ENCODE measurements at regions not wholly inside any gene's neighbourhood (a gene's known extent, or its start where the extent isn't known, plus 50 kb on each side); places are given as distances from the start of the nearest gene placed in this dataset.

GRCh38 chr18:61727241-61728193 lies 165.3 kb downstream of the RNF152 start:
- no peak for DNase-seq (ENCODE audit: low spot score)

DNA sequence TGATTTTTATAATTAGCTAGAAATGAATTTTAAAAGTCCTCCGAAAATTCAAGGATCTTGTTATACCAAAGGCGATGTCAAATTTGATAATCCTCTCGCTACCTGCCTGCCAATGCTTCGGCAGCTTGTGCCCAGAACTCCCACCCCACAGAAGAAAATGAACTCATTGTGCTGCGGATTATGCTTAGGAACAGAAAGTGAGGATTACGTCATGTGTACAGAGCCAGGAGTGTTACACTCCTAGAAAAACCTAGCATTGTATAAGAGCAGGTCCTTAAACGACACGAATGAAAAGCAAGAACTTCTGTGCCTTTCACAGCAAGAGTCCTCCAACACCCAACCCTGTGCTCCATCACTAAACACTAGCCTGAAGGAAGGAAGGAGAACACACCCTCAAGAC lies 168.3 kb downstream of the RNF152 start:
- no peak for DNase-seq (ENCODE audit: low spot score)

DNA sequence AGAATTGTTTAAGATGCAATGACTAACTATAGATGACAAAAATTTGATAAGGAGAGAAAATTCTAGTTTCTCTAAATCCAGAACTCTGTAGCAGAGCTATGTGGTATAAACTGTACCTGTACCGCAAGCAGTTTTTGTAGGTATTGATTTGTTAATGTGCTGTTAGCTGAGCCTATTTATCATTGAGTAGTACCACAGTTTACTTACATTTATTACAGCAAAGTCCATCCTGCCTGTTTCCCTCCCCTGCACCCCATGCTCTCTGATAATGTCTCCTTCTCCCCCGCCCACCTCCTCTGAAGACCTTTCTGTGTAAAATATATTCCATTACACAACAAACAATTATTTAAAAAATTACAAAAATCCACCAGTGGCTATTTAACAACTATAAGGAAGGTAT lies 170.6 kb downstream of the RNF152 start:
- DNase-seq (ENCODE audit: low spot score) = no peak

DNA sequence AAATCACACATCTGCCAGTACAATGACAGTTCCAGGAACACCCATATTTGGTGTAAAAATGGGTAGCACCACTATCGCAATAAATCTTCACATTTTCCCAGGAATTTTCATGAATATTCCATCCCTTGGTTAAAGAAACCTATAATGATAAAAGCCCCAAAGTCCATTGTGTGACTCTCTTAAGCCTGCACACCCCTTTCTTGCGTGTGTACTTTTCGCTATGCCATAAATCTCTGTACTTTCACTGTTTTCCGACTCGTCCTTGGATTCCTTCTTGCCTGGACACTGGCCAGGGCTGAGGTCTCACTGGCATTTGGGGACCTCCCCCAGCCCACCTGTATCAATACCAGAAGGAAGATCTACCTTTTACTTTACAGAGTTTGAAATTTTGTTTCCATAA lies 172.3 kb downstream of the RNF152 start:
- no peak for DNase-seq (ENCODE audit: low spot score)

DNA sequence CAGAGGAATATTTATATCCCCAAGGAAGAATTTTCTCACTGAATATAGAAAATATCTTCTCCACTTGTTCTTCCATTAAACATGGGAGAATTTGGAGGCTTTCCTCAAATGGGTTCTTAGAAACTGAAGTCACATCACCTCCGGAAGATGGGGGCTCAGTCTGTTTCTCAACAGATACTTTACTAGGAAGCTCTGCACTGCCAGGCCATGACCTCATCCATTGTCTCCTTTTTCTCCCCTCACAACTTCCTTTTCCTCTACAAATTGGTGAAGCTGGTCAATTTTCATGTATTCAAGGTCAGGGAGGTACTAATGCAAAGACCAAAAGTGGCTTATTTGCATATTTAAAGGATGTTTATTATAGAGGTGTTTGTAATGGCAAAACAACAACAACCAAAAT lies 173.1 kb downstream of the RNF152 start:
- DNase-seq (ENCODE audit: low spot score) = no peak

- no peak for DNase-seq (ENCODE audit: low spot score)
These were observed 173.9 kb downstream of the RNF152 start for GRCh38 chr18:61718944-61719343.

GRCh38 chr18:61714421-61714820 lies 178.4 kb downstream of the RNF152 start:
- DNase-seq (ENCODE audit: low spot score) = no peak

DNA sequence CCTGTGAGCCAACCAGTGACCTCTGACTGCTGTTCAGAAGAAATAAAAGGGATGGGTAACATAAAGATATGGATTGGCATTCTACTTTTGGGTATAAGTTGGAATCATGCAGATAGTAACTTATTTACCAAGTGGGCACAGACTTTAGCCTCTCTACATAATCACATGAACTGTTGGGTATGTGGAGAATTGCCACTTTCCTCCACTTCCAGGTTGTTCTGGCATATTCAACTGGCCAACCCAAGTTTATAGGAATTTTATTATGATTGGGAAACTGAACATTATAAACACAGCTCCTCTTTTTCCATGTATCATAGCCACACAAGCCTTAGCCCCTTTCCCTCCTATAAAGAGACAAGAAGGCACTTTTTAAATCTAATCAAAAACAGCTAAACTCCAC lies 179.3 kb downstream of the RNF152 start:
- no peak for DNase-seq (ENCODE audit: low spot score)

DNA sequence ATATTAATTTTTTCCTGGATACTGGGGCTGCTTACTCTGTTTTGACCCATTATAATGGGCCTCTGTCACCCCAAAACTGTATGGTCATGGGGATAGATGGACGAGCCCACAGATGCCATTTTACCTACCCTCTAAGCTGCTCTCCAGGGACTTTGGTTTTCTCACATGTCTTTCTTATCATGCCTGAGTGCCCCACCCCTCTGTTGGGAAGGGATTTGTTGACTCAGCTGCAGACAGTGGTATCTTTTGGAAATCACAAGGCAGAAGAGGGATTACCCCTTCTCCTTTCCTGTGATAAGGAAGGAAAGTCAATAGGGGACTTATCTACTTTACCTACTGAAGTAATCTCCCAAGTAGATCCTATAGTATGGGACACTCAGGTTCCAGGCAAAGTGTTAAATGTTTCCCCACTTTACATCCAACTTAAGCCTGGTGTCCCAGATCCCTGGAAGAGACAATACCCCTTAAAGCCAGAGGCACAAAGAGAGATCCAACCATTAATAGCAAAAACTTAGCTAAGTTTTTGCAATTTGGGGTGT lies 182.7 kb downstream of the RNF152 start:
- no peak for DNase-seq (ENCODE audit: low spot score)

GRCh38 chr18:61706276-61706915 lies 186.4 kb downstream of the RNF152 start:
- no peak for DNase-seq (ENCODE audit: low spot score)

- DNase-seq (ENCODE audit: low spot score) = no peak
These were observed 189.3 kb downstream of the RNF152 start for GRCh38 chr18:61703508-61703907.

DNA sequence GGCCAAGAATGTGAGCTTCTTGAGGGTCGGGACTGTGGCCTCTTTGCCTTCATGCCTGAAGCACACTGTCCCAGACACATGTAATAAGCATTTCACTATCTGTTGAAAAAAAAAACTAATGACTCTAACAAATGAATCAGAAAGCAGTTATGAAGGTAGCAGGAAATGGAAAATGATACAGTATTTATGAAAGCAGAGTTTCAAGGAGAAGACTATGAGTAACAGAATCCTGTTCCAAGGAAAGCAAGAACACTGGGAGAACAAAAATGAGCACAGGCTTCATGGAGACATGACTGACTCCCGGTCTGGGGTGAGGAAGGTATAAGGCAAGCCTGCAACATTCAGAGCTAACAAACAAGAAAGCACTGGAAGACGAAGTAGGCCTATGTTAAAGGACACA lies 190.8 kb downstream of the RNF152 start:
- DNase-seq (ENCODE audit: low spot score) = no peak

DNA sequence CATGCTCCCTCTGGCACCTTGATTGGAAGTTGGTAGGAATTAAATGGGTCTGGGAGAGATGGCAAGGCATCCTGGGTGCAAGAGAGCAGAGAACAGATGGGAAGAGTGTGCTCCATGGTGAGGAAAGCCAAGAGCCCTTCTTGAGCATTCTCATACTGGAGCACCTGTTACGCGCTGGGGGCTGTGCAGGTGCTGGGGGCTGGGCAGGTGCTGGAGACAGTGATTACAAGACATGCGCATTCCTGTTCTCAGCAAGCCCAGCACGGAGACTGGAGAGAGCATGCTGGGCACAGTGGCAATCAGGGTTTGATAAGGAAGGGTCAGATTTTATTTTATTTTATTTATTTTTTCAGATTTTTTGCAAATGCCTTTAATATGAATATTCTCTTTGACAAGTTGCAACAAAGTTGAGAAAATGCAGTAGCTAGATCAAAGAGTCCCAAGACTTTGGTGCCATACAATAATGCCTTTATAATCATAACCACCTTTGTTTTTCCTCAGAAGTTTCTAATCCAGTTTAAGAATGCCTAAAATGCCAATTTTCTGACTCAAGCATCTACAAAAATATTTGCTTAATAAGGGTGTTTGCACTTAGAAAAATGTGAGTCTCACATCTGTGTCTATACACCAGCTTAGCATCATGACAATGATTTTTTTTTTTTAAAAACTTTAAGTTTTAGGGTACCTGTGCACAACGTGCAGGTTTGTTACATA lies 193.3 kb downstream of the RNF152 start:
- DNase-seq (ENCODE audit: low spot score) = no peak

- DNase-seq (ENCODE audit: low spot score) = no peak
These were observed 195.4 kb downstream of the RNF152 start for GRCh38 chr18:61697306-61697909.

DNA sequence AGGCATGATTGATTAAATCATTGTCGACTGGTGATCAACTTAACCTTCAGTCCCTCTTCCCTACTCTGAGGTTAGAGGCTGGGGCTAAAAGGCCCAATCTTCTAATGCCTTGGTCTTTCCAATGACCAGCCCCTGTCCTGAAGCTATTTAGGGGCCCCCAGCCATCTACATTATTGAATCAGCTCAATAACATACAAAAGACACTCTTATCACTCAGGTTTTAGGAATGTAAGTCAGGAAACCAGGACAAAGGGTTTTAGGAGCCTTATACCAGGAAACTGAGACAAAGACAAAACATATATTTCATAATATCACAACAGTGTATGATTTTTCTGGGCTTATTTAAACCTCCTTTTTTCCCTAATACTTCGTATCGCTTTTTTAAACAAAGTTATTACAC lies 198.6 kb downstream of the RNF152 start:
- no peak for DNase-seq (ENCODE audit: low spot score)

DNA sequence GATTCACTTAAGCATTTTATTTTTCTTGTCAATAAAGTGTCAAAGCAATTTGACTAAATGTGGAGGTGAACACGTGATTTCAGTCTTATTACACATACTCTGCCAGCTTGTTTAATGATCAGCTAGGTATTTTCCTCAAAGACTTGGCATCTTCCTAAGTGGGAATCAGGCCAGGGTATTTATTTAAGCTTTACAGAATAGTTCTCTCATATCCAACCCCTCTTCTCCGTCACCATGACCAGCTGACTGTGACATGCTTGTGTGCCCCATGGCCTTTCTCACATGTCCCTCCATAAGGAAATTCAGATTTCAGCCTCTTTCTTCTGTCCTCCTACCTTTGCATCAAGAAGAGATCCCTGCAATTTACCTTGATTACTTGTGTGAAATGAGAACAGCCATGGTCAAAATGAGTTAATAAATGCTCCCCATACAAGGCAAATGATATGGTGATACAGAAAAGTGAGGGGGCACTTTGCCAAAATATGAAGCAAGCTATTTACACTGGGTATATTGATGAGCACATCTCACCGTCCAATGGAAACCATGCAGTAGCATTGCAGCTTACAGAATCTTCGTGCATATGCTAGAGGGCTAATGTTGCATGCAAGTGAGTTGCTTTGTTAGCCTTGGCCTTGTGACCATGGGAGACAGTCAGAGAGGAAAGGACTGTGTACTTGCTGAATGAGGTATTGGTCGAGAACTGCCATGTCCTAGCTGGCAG lies 202.2 kb downstream of the RNF152 start:
- no peak for DNase-seq (ENCODE audit: low spot score)

DNA sequence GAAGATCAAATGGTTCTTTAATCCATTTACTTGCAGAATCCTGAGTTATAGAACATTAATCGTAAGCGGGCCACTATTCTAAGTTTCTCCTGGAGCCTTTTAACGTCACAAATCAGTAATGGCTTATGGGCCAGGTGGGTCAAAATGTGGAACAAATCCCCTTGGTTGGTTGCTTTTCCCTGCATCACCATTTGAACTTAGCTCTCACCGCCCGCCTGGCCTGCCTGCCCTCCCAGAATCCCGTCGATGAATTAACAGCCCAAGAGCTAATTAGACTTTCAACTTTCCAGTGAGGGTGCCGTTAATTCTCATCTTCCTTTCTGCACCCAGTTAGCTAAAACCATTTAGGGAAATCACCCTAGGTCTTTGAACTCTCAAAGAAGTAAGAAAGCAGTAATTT lies 205.5 kb downstream of the RNF152 start:
- no peak for DNase-seq (ENCODE audit: low spot score)

DNA sequence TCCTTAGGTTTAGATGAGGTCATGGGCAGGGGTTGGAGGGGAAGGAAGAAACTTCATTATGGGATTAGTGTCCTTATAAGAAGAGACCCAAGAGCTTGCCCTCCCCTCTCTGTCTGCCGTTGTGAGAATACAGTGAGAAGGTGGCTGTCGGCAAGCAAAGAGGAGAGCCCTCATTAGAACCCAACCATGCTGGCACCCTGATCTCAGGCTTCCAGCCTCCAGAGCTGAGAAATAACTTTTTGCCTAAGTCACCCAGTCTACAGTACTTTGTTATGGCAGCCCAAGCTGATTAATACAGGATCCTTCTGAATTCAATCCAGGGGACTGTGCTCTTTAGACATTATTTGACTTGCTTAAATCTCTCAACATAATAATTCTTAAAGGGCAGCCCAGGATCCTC lies 209.0 kb downstream of the RNF152 start:
- no peak for DNase-seq (ENCODE audit: low spot score)

DNA sequence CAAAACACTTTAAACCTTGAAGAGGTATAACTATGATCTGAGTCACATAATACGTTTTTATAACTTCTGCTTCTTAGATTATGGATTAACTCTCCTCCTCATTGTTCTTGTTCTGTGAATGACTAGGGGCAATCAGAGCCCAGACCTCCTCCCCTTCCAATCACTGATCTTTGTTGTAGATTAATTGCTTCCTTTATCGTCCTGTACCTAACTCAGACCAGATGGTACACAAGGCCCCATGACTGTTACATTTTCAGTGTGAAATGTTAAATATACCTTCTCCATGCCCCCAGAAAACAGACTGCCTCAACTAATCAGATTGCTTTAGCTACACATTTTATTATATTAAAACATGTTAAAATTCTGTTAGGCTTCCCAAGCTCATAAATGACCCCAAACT lies 211.7 kb downstream of the RNF152 start:
- DNase-seq (ENCODE audit: low spot score) = no peak

- no peak for DNase-seq (ENCODE audit: low spot score)
These were observed 213.0 kb downstream of the RNF152 start for GRCh38 chr18:61679836-61680235.

GRCh38 chr18:61677435-61677970 lies 215.3 kb downstream of the RNF152 start:
- DNase-seq (ENCODE audit: low spot score) = no peak

All from LoVo (cell line).